SK-N-SH treated with all-trans-retinoic acid at 6 μM for 48 hours (cell line): ENCODE measurements at regions not wholly inside any gene's neighbourhood (a gene's known extent, or its start where the extent isn't known, plus 50 kb on each side); places are given as distances from the start of the nearest gene placed in this dataset.

ENCODE experiments used
- ATAC-seq: fragments of 200-7000 bp; cut with Tn5 transposase; 3 replicates; pipeline ENCODE4 v1.9.1; 2020; ENCODE audit warnings: mild to moderate bottlenecking, moderate library complexity
- ARNTL ChIP-seq: fragments of 450-650 bp; formaldehyde crosslinking; IDR thresholded peaks from 2 replicates; pipeline ENCODE4 v1.5.0; 2020; ENCODE audit warnings: low read depth, mild to moderate bottlenecking, moderate library complexity, borderline replicate concordance
- BACH2 ChIP-seq: fragments of 250-450 bp; sonication (Bioruptor Pico); IDR thresholded peaks from 2 replicates; pipeline ENCODE4 v1.9.0; 2021; ENCODE audit warnings: mild to moderate bottlenecking, borderline replicate concordance
- CSDC2 ChIP-seq: fragments of 250-450 bp; sonication (Bioruptor Pico); IDR thresholded peaks from 2 replicates; pipeline ENCODE4 v1.5.0; 2020; ENCODE audit warnings: mild to moderate bottlenecking, moderate library complexity
- CSRNP3 ChIP-seq: fragments of 250-450 bp; sonication (Bioruptor Pico); IDR thresholded peaks from 2 replicates; pipeline ENCODE4 v1.5.1; 2021; ENCODE audit warnings: mild to moderate bottlenecking, moderate library complexity
- ESRRG ChIP-seq: fragments of 250-450 bp; sonication (Bioruptor Pico); IDR thresholded peaks from 2 replicates; pipeline ENCODE4 v1.6.1; 2021; ENCODE audit warnings: mild to moderate bottlenecking
- GLIS3 ChIP-seq: fragments of 250-450 bp; sonication (Bioruptor Pico); IDR thresholded peaks from 2 replicates; pipeline ENCODE4 v1.5.0; 2020; ENCODE audit warnings: mild to moderate bottlenecking, moderate library complexity
- ISL1 ChIP-seq: fragments of 250-450 bp; sonication (Bioruptor Pico); IDR thresholded peaks from 2 replicates; pipeline ENCODE4 v2.1.2; 2022; ENCODE audit warnings: mild to moderate bottlenecking, moderate library complexity
- OSR1 ChIP-seq: fragments of 250-450 bp; sonication (Bioruptor Pico); IDR thresholded peaks from 2 replicates; pipeline ENCODE4 v1.8.0; 2022; ENCODE audit warnings: moderate library complexity, mild to moderate bottlenecking, inconsistent platforms
- PATZ1 ChIP-seq: fragments of 250-450 bp; sonication (Bioruptor Pico); IDR thresholded peaks from 2 replicates; pipeline ENCODE4 v1.8.0; 2020; ENCODE audit warnings: mild to moderate bottlenecking, moderate library complexity, borderline replicate concordance
- POU6F1 ChIP-seq: fragments of 250-450 bp; sonication (Bioruptor Pico); IDR thresholded peaks from 2 replicates; pipeline ENCODE4 v1.8.0; 2021; ENCODE audit warnings: low read depth, mild to moderate bottlenecking, moderate library complexity, borderline replicate concordance
- PPARA ChIP-seq: fragments of 250-450 bp; sonication (Bioruptor Pico); IDR thresholded peaks from 2 replicates; pipeline ENCODE4 v1.5.0; 2020; ENCODE audit warnings: mild to moderate bottlenecking, borderline replicate concordance
- SNAI2 ChIP-seq: fragments of 250-450 bp; sonication (Bioruptor Pico); IDR thresholded peaks from 2 replicates; pipeline ENCODE4 v1.5.0; 2020; ENCODE audit warnings: mild to moderate bottlenecking, moderate library complexity
- TCF4 ChIP-seq: fragments of 250-450 bp; sonication (Bioruptor Pico); IDR thresholded peaks from 2 replicates; pipeline ENCODE4 v1.8.0; 2021; ENCODE audit warnings: mild to moderate bottlenecking, moderate library complexity, borderline replicate concordance
- TOX ChIP-seq: fragments of 250-450 bp; sonication (Bioruptor Pico); IDR thresholded peaks from 2 replicates; pipeline ENCODE4 v1.8.0; 2021; ENCODE audit warnings: mild to moderate bottlenecking, moderate library complexity, borderline replicate concordance
- TSHZ2 ChIP-seq: fragments of 250-450 bp; sonication (Bioruptor Pico); IDR thresholded peaks from 2 replicates; pipeline ENCODE4 v1.5.0; 2020; ENCODE audit warnings: mild to moderate bottlenecking, moderate library complexity
- ZC3H10 ChIP-seq: fragments of 250-450 bp; sonication (Bioruptor Pico); IDR thresholded peaks from 2 replicates; pipeline ENCODE4 v1.5.1; 2021; ENCODE audit warnings: mild to moderate bottlenecking, moderate library complexity
- ZFP3 ChIP-seq: fragments of 250-450 bp; sonication (Bioruptor Pico); IDR thresholded peaks from 2 replicates; pipeline ENCODE4 v1.5.0; 2020; ENCODE audit warnings: mild to moderate bottlenecking, moderate library complexity
- ZNF565 ChIP-seq: fragments of 450-650 bp; formaldehyde crosslinking; conservative IDR thresholded peaks from 2 replicates; pipeline ENCODE4 v1.5.0; 2020; ENCODE audit warnings: low read depth, mild to moderate bottlenecking, moderate library complexity
- ZNF70 ChIP-seq: fragments of 450-650 bp; formaldehyde crosslinking; IDR thresholded peaks from 2 replicates; pipeline ENCODE4 v1.5.0; 2020; ENCODE audit warnings: mild to moderate bottlenecking, moderate library complexity
- ZNF8 ChIP-seq: fragments of 450-650 bp; formaldehyde crosslinking; IDR thresholded peaks from 2 replicates; pipeline ENCODE4 v1.5.0; 2020; ENCODE audit warnings: mild to moderate bottlenecking, moderate library complexity

GRCh38 chr4:111263836-111264235 lies 641.0 kb upstream of the PITX2 start:
- TF ChIP-seq BACH2 (no peak), OSR1 (CRISPR knock-in tag) (no peak), PPARA (CRISPR knock-in tag) (no peak), ESRRG (CRISPR knock-in tag) (no peak), TSHZ2 (CRISPR knock-in tag) (no peak)
- no peak for ATAC-seq

GRCh38 chr4:111266937-111267336 lies 644.1 kb upstream of the PITX2 start:
- TF ChIP-seq ZC3H10, result no peak
- no peak for TF ChIP-seq ISL1 (CRISPR knock-in tag)
- no peak for TF ChIP-seq ARNTL (CRISPR knock-in tag)
- no peak for TF ChIP-seq PPARA (CRISPR knock-in tag)
- TF ChIP-seq ESRRG (CRISPR knock-in tag), result no peak
- TF ChIP-seq TCF4 (CRISPR knock-in tag), result no peak
- TF ChIP-seq OSR1 (CRISPR knock-in tag), result no peak
- no peak for TF ChIP-seq CSRNP3 (CRISPR knock-in tag)
- TF ChIP-seq TSHZ2 (CRISPR knock-in tag), result no peak
- no peak for TF ChIP-seq CSDC2 (CRISPR knock-in tag)
- TF ChIP-seq SNAI2 (CRISPR knock-in tag), result no peak
- TF ChIP-seq ZNF8 (CRISPR knock-in tag), result no peak
- no peak for TF ChIP-seq PATZ1 (CRISPR knock-in tag)
- no peak for TF ChIP-seq TOX (CRISPR knock-in tag)
- TF ChIP-seq GLIS3 (CRISPR knock-in tag), result no peak
- no peak for TF ChIP-seq ZFP3 (CRISPR knock-in tag)
- no peak for TF ChIP-seq BACH2
- no peak for TF ChIP-seq POU6F1 (CRISPR knock-in tag)
- no peak for TF ChIP-seq ZNF70
- TF ChIP-seq ZNF565 (CRISPR knock-in tag), result no peak
- no peak for ATAC-seq

- no peak for ATAC-seq
- TF ChIP-seq OSR1 (CRISPR knock-in tag) (no peak), TSHZ2 (CRISPR knock-in tag) (no peak), TCF4 (CRISPR knock-in tag) (no peak)
These were observed 644.9 kb upstream of the PITX2 start for GRCh38 chr4:111267786-111268185.
